Endothelial cell of umbilical vein (primary cell): ENCODE measurements at regions not wholly inside any gene's neighbourhood (a gene's known extent, or its start where the extent isn't known, plus 50 kb on each side); places are given as distances from the start of the nearest gene placed in this dataset.

Experiments
- BruUV-seq: library from RNA; stranded (reverse); fragments of 400-500 nt; replicated peaks from 2 replicates; lab custom pipeline; 2021; lab: Mats Ljungman, UMichigan
- CTCF ChIA-PET: fragments of 300-600, 350-600 bp; sonication (Branson Sonifier 250); formaldehyde crosslinking; loops from one replicate; lab custom pipeline; 2021; ENCODE audit warnings: antibody characterized with exemption, inconsistent platforms; lab: Charles Lee
- POLR2A ChIA-PET: fragments of 300-600, 350-600 bp; sonication (Branson Sonifier 250); formaldehyde crosslinking; loops from one replicate; lab custom pipeline; 2021; ENCODE audit warnings: antibody characterized with exemption, inconsistent platforms; lab: Charles Lee
- DNase-seq: peaks from one replicate; pipeline ENCODE4 v3.0.0-alpha.2; 2011; ENCODE audit warnings: low read depth, low spot score
- FAIRE-seq: peaks from 2 replicates; lab custom pipeline; 2011; peaks lifted over from hg19 to GRCh38; lab: Jason Lieb, UNC
- H2AFZ ChIP-seq: 2 replicates; pipeline ENCODE4 v1.6.0; 2012; ENCODE audit warnings: low read depth, low read length, control low read depth, inconsistent platforms
- H3K27ac ChIP-seq: 2 replicates; pipeline ENCODE4 v1.5.1; 2011; ENCODE audit warnings: low read depth, mild to moderate bottlenecking, control low read depth, low read length, moderate library complexity; ENCODE audit not compliant: insufficient read depth
- H3K27me3 ChIP-seq, 2 experiments: 2 replicates each; pipeline versions ENCODE4 v1.6.0 to v1.6.1; 2011; ENCODE audit warnings: low read length in 2 of 2, mixed read lengths in 1 of 2; ENCODE audit not compliant: control insufficient read depth in 2 of 2, insufficient read depth in 2 of 2
- H3K36me3 ChIP-seq, 2 experiments: 2 replicates in 1 of 2; 3 replicates in 1 of 2; pipeline ENCODE4 v1.5.1; 2011; ENCODE audit warnings: low read length in 2 of 2, mild to moderate bottlenecking in 1 of 2, moderate library complexity in 1 of 2; ENCODE audit not compliant: control insufficient read depth in 2 of 2, insufficient read depth in 2 of 2; ENCODE audit errors: extremely low read depth in 1 of 2
- H3K4me1 ChIP-seq: 3 replicates; pipeline ENCODE4 v1.5.1; 2011; ENCODE audit warnings: mild to moderate bottlenecking, low read length; ENCODE audit not compliant: control insufficient read depth, insufficient read depth; ENCODE audit errors: extremely low read depth
- H3K4me2 ChIP-seq: 2 replicates; pipeline ENCODE4 v1.6.1; 2011; ENCODE audit warnings: low read length, control low read depth, mixed read lengths; ENCODE audit not compliant: insufficient read depth
- H3K4me3 ChIP-seq, 3 experiments: fragments of 200-600 bp in 1 of 3; sonication (generic), shearing (Covaris generic) in 1 of 3; replicated peaks in 1 of 3; 2 replicates each; pipeline ENCODE4 v1.5.1; 2011 to 2016; ENCODE audit warnings: control low read depth in 3 of 3, low read length in 3 of 3, mild to moderate bottlenecking in 2 of 3, inconsistent platforms in 1 of 3, low read depth in 1 of 3, moderate library complexity in 1 of 3; ENCODE audit not compliant: insufficient read depth in 1 of 3
- H3K79me2 ChIP-seq: 2 replicates; pipeline ENCODE4 v1.6.0; 2012; ENCODE audit warnings: low read length, inconsistent platforms; ENCODE audit not compliant: control insufficient read depth, insufficient read depth
- H3K9ac ChIP-seq: replicated peaks from 2 replicates; pipeline ENCODE3; 2011; ENCODE audit warnings: low read length, control low read depth; ENCODE audit not compliant: insufficient read depth; ENCODE audit errors: extremely low read depth
- H3K9me1 ChIP-seq: replicated peaks from 3 replicates; pipeline ENCODE4 v1.6.0; 2011; ENCODE audit warnings: mild to moderate bottlenecking, low read length; ENCODE audit not compliant: control insufficient read depth, insufficient read depth; ENCODE audit errors: extremely low read depth
- H3K9me3 ChIP-seq: replicated peaks from 2 replicates; pipeline ENCODE4 v1.5.1; 2012; ENCODE audit warnings: low read length, inconsistent platforms; ENCODE audit not compliant: control insufficient read depth, insufficient read depth
- H4K20me1 ChIP-seq: replicated peaks from 2 replicates; pipeline ENCODE3; 2011; ENCODE audit warnings: mild to moderate bottlenecking, low read length; ENCODE audit not compliant: control insufficient read depth, insufficient read depth; ENCODE audit errors: extremely low read depth
- EZH2 ChIP-seq: IDR thresholded peaks from 2 replicates; pipeline ENCODE4 v1.6.1; 2012; ENCODE audit warnings: borderline replicate concordance, low read depth, mild to moderate bottlenecking, moderate library complexity, low read length, inconsistent platforms; ENCODE audit not compliant: severe bottlenecking
- FOS ChIP-seq: IDR thresholded peaks from 2 replicates; pipeline ENCODE4 v1.6.1; 2011; ENCODE audit warnings: mild to moderate bottlenecking, low read length, moderate library complexity, borderline replicate concordance; ENCODE audit not compliant: insufficient read depth
- GATA2 ChIP-seq: IDR thresholded peaks from 2 replicates; pipeline ENCODE4 v1.7.0; 2011; ENCODE audit warnings: low read depth, mild to moderate bottlenecking, moderate library complexity, mixed read lengths, low read length; ENCODE audit not compliant: insufficient read length, insufficient read depth
- JUN ChIP-seq: IDR thresholded peaks from 2 replicates; pipeline ENCODE4 v1.6.1; 2011; ENCODE audit warnings: borderline replicate concordance, low read depth; ENCODE audit not compliant: insufficient read length, insufficient read depth
- MYC ChIP-seq: IDR thresholded peaks from one replicate; pipeline ENCODE4 v1.6.1; 2011; ENCODE audit warnings: mild to moderate bottlenecking, low read depth, low read length
- dilution Hi-C: fragments of 300-500 bp; cut with MboI; formaldehyde crosslinking; loops from one replicate; pipeline ENCODE4 v1.15.0; 2019; ENCODE audit warnings: low sequenced_read_pairs; ENCODE audit not compliant: extremely low pct_ligation_motif_present
- intact Hi-C: fragments of 100-400 bp; cut with micrococcal nuclease; formaldehyde crosslinking; loops from one replicate; pipeline ENCODE4 v1.10.0; 2022
- TF ChIP-seq, protein P1 (sequence below): IDR thresholded peaks from 2 replicates; pipeline ENCODE4 v1.6.1; 2011; ENCODE audit not compliant: insufficient read depth, insufficient read length

DNA sequence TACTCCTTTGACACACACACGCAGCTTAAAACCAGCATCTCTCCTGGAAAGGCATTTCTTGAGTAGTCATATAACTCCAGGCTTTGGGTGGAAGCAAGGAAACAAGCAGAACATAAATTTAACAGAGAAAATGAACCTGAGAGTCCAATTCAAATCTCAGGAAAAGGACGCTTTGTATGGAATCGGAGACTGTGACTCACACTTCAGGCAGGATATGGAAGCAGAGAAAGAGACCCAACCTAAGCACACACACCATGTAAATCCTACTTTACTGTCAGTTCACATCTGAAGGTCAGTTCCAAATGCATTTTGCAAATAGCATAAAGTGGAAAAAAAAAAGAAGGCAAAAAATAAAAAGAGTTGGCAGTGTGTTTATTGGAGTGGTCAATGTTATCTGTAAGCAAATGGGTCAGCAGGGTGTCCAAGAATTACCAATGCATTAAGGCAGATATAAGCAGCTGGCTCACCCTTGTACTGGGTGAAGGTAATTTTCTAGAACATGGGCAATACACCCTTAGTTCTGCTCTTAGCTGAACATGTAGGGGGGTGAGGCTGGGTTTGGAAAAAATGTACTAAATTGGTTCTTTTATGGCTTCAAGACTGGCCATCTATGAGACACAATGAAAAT, 283.7 kb upstream of the NT5E start:
- POLR2A ChIA-PET = no interaction called here
- Histone ChIP-seq H3K9me3 (no peaks in the 10 kb centered on the region), H3K9ac (no peak overlapping the region), H3K79me2 (no peaks in the 10 kb centered on the region), H3K4me2 (no peak overlapping the region), H3K4me3 (no peak overlapping the region), H3K27me3 (peaks cover 1 to 5% of the 10 kb centered on the region in 2 experiments), H3K4me1 (no peaks in the 10 kb centered on the region), H3K27ac (no peak overlapping the region), H4K20me1 (no peaks in the 10 kb centered on the region), H2AFZ (no peak overlapping the region), H3K9me1 (no peaks in the 10 kb centered on the region), H3K36me3 (no peaks in the 10 kb centered on the region)
- dilution Hi-C loops = no loop called here
- TF ChIP-seq, protein P1, sequence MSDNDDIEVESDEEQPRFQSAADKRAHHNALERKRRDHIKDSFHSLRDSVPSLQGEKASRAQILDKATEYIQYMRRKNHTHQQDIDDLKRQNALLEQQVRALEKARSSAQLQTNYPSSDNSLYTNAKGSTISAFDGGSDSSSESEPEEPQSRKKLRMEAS = no peak
- TF ChIP-seq GATA2 = no peak
- TF ChIP-seq JUN = no peak
- TF ChIP-seq FOS = peak; percentile 7
- TF ChIP-seq EZH2 = no peak
- TF ChIP-seq MYC = no peak
- FAIRE-seq (no peak), DNase-seq (peak; percentile 53)
- intact Hi-C loops = no loop called here
- BruUV-seq = no TSS peak
- CTCF ChIA-PET = no interaction called here
